ENCODE measurements at regions not wholly inside any gene's neighbourhood (a gene's known extent, or its start where the extent isn't known, plus 50 kb on each side); places are given as distances from the start of the nearest gene placed in this dataset.

DNA sequence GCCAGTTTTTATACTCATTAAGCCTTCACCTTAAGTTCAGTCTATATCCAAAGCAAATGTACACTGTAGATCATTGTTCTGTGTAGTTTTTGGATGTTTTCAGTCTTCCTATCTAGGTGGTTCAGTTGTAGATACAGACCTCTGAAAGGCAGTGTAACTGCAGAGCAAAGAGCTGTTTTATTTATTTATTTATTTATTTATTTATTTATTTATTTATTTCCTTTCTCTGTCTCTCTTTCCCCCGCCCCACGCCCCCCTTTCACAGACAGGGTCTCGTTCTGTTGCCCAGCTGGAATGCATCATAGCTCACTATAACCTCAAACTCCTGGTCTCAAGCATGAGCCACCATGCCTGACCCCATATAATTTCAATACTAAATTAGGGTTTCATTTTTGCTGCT lies 281.8 kb upstream of the KLHL1 start:
- TF ChIP-seq, protein P1, sequence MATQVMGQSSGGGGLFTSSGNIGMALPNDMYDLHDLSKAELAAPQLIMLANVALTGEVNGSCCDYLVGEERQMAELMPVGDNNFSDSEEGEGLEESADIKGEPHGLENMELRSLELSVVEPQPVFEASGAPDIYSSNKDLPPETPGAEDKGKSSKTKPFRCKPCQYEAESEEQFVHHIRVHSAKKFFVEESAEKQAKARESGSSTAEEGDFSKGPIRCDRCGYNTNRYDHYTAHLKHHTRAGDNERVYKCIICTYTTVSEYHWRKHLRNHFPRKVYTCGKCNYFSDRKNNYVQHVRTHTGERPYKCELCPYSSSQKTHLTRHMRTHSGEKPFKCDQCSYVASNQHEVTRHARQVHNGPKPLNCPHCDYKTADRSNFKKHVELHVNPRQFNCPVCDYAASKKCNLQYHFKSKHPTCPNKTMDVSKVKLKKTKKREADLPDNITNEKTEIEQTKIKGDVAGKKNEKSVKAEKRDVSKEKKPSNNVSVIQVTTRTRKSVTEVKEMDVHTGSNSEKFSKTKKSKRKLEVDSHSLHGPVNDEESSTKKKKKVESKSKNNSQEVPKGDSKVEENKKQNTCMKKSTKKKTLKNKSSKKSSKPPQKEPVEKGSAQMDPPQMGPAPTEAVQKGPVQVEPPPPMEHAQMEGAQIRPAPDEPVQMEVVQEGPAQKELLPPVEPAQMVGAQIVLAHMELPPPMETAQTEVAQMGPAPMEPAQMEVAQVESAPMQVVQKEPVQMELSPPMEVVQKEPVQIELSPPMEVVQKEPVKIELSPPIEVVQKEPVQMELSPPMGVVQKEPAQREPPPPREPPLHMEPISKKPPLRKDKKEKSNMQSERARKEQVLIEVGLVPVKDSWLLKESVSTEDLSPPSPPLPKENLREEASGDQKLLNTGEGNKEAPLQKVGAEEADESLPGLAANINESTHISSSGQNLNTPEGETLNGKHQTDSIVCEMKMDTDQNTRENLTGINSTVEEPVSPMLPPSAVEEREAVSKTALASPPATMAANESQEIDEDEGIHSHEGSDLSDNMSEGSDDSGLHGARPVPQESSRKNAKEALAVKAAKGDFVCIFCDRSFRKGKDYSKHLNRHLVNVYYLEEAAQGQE (tag by site-specific recombination; IDR thresholded peaks at IDR 0.05): 0 out of 2 replicates have a peak, but pooled peaks have one; percentile 22
- TF ChIP-seq, protein P2, sequence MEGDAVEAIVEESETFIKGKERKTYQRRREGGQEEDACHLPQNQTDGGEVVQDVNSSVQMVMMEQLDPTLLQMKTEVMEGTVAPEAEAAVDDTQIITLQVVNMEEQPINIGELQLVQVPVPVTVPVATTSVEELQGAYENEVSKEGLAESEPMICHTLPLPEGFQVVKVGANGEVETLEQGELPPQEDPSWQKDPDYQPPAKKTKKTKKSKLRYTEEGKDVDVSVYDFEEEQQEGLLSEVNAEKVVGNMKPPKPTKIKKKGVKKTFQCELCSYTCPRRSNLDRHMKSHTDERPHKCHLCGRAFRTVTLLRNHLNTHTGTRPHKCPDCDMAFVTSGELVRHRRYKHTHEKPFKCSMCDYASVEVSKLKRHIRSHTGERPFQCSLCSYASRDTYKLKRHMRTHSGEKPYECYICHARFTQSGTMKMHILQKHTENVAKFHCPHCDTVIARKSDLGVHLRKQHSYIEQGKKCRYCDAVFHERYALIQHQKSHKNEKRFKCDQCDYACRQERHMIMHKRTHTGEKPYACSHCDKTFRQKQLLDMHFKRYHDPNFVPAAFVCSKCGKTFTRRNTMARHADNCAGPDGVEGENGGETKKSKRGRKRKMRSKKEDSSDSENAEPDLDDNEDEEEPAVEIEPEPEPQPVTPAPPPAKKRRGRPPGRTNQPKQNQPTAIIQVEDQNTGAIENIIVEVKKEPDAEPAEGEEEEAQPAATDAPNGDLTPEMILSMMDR (tag by site-specific recombination; IDR thresholded peaks at IDR 0.05): no peak
- TF ChIP-seq, protein P3, sequence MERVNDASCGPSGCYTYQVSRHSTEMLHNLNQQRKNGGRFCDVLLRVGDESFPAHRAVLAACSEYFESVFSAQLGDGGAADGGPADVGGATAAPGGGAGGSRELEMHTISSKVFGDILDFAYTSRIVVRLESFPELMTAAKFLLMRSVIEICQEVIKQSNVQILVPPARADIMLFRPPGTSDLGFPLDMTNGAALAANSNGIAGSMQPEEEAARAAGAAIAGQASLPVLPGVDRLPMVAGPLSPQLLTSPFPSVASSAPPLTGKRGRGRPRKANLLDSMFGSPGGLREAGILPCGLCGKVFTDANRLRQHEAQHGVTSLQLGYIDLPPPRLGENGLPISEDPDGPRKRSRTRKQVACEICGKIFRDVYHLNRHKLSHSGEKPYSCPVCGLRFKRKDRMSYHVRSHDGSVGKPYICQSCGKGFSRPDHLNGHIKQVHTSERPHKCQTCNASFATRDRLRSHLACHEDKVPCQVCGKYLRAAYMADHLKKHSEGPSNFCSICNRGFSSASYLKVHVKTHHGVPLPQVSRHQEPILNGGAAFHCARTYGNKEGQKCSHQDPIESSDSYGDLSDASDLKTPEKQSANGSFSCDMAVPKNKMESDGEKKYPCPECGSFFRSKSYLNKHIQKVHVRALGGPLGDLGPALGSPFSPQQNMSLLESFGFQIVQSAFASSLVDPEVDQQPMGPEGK (tag by site-specific recombination; IDR thresholded peaks at IDR 0.05): no peak
- no peak for TF ChIP-seq ZBTB7A (tag by site-specific recombination; IDR thresholded peaks at IDR 0.05; ENCODE audit: low read depth)
- TF ChIP-seq, protein P4, sequence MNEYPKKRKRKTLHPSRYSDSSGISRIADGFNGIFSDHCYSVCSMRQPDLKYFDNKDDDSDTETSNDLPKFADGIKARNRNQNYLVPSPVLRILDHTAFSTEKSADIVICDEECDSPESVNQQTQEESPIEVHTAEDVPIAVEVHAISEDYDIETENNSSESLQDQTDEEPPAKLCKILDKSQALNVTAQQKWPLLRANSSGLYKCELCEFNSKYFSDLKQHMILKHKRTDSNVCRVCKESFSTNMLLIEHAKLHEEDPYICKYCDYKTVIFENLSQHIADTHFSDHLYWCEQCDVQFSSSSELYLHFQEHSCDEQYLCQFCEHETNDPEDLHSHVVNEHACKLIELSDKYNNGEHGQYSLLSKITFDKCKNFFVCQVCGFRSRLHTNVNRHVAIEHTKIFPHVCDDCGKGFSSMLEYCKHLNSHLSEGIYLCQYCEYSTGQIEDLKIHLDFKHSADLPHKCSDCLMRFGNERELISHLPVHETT (tag by site-specific recombination; IDR thresholded peaks at IDR 0.05): no peak
- no peak for TF ChIP-seq ZNF391 (tag by site-specific recombination; IDR thresholded peaks at IDR 0.05; ENCODE audit: borderline replicate concordance, low read depth)
- no peak for TF ChIP-seq ZNF335 (tag by site-specific recombination; conservative IDR thresholded peaks at IDR 0.05)
- TF ChIP-seq ZNF76 (tag by site-specific recombination; IDR thresholded peaks at IDR 0.05; ENCODE audit: borderline replicate concordance, low read depth): no peak
- no peak for TF ChIP-seq ZNF785 (tag by site-specific recombination; IDR thresholded peaks at IDR 0.05)

Data from HEK293 (cell line).